ENCODE measurements at regions not wholly inside any gene's neighbourhood (a gene's known extent, or its start where the extent isn't known, plus 50 kb on each side); places are given as distances from the start of the nearest gene placed in this dataset.

DNA sequence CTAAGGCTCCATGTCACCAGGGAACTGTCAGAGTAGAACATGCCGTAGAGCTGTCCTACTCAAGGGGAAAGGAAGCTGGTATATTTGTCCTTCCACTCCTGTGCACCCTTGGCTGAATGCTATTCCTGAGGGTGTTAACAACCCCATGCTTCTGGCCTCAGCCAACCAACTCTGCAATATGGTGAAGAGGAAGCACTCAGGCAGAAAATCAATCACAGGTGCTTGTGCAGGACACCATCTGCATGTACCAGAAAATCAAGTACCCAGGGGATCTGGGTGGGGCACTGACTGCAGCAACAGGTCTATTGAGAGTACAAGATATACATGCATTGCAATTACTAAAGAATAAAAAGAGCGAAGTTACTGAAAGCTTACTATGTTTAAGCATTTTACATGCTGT is 51.4 kb upstream of the NEK6 start:
- BruUV-seq (replicated peaks), result no TSS peak
- TF ChIP-seq TCF7L2 (IDR thresholded peaks at IDR 0.05; ENCODE audit: low read depth, low read length), result no peak
- TF ChIP-seq, protein P1, sequence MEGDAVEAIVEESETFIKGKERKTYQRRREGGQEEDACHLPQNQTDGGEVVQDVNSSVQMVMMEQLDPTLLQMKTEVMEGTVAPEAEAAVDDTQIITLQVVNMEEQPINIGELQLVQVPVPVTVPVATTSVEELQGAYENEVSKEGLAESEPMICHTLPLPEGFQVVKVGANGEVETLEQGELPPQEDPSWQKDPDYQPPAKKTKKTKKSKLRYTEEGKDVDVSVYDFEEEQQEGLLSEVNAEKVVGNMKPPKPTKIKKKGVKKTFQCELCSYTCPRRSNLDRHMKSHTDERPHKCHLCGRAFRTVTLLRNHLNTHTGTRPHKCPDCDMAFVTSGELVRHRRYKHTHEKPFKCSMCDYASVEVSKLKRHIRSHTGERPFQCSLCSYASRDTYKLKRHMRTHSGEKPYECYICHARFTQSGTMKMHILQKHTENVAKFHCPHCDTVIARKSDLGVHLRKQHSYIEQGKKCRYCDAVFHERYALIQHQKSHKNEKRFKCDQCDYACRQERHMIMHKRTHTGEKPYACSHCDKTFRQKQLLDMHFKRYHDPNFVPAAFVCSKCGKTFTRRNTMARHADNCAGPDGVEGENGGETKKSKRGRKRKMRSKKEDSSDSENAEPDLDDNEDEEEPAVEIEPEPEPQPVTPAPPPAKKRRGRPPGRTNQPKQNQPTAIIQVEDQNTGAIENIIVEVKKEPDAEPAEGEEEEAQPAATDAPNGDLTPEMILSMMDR (IDR thresholded peaks at IDR 0.05), result no peak
- no peak for TF ChIP-seq SIN3A (IDR thresholded peaks at IDR 0.05; ENCODE audit: borderline replicate concordance, insufficient read depth, low read depth, low read length)
- no peak for TF ChIP-seq REST (IDR thresholded peaks at IDR 0.05; ENCODE audit: insufficient read depth in 1 of 2, low read depth in 2 of 2, low read length in 1 of 2)
- TF ChIP-seq POLR2AphosphoS5 (IDR thresholded peaks at IDR 0.05; ENCODE audit: low read depth, low read length), result no peak
- intact Hi-C loops (cut with micrococcal nuclease; ENCODE audit: unreplicated experiment) (no loop called here), in situ Hi-C loops (cut with HindIII; ENCODE audit: low pct_unique_long_range_greater_than_20kb, low sequenced_read_pairs) (no loop called here)
- no peaks in the 10 kb centered on the region for H3K4me1 ChIP-seq (ENCODE audit: control insufficient read depth, insufficient read depth, low read length)
- no peak overlapping the region for H3K27ac ChIP-seq (ENCODE audit: low read length)
- no peaks in the 10 kb centered on the region for H3K27me3 ChIP-seq (ENCODE audit: control insufficient read depth, insufficient read depth, low read length)
- no peaks in the 10 kb centered on the region for H3K36me3 ChIP-seq (ENCODE audit: control insufficient read depth, insufficient read depth, low read length)
- DNase-seq (ENCODE audit: low read depth, low spot score) (no peak), ATAC-seq (no peak)
- H3K9me3 ChIP-seq (ENCODE audit: control insufficient read depth, insufficient read depth, low read depth, low read length), result no peaks in the 10 kb centered on the region
- ChIA-PET POLR2A (no interaction called here), CTCF (no interaction called here)
- no peak overlapping the region for H3K4me3 ChIP-seq (ENCODE audit: low read depth in 2 of 2, low read length in 2 of 2)
